Gastroesophageal sphincter (tissue), 4 donors: ENCODE measurements at regions not wholly inside any gene's neighbourhood (a gene's known extent, or its start where the extent isn't known, plus 50 kb on each side); places are given as distances from the start of the nearest gene placed in this dataset.

Experiments
- ATAC-seq: fragments of 150-250 bp; one replicate; pipeline ENCODE4 v1.9.1; 2016; ENCODE audit warnings: mild to moderate bottlenecking, moderate library complexity
- H3K27ac ChIP-seq, 4 donors: fragments of 200-600 bp; sonication (generic) in 3 of 4; 1 replicate in 3 of 4; 2 replicates in 1 of 4; pipeline ENCODE4 v1.5.1; 2016 to 2019
- H3K27me3 ChIP-seq: fragments of 200-600 bp; sonication (generic); one replicate; pipeline ENCODE4 v1.5.1; 2019
- H3K36me3 ChIP-seq, 2 donors: fragments of 200-600 bp; sonication (generic); one replicate each; pipeline ENCODE4 v1.5.1; 2019; ENCODE audit warnings: control low read depth in 1 of 2
- H3K4me1 ChIP-seq, 3 donors: fragments of 200-600 bp; sonication (generic); 1 replicate in 2 of 3; 2 replicates in 1 of 3; pipeline ENCODE4 v1.5.1; 2016 to 2019; ENCODE audit warnings: control low read depth in 2 of 3
- H3K4me3 ChIP-seq, 2 donors: fragments of 200-600 bp; sonication (generic); one replicate each; pipeline ENCODE4 v1.5.1; 2019; ENCODE audit warnings: mild to moderate bottlenecking in 1 of 2, moderate library complexity in 1 of 2
- H3K9me3 ChIP-seq, 3 donors: fragments of 200-600 bp; sonication (generic); one replicate each; pipeline ENCODE4 v1.5.1; 2017 to 2019; ENCODE audit warnings: control low read depth in 2 of 3
- EP300 ChIP-seq: sonication (generic); formaldehyde crosslinking; IDR thresholded peaks from one replicate; pipeline ENCODE4 v1.6.1; 2017; ENCODE audit warnings: antibody characterized with exemption, mild to moderate bottlenecking
- POLR2A ChIP-seq, 2 donors: fragments of 450-650 bp; IDR thresholded peaks; one replicate each; pipeline ENCODE4 v1.6.1; 2017; ENCODE audit warnings: antibody characterized with exemption in 2 of 2, mild to moderate bottlenecking in 2 of 2, moderate library complexity in 1 of 2
- POLR2AphosphoS5 ChIP-seq: sonication (generic); formaldehyde crosslinking; IDR thresholded peaks from one replicate; pipeline ENCODE4 v1.6.1; 2017; ENCODE audit warnings: antibody characterized with exemption
- WGBS, 2 donors: methylation state at CpG; one replicate each; pipeline ENCODE4 v1.1.5; 2018; ENCODE audit warnings: low coverage in 1 of 2; 5-methylcytosine and 5-hydroxymethylcytosine counted together
- TF ChIP-seq, protein P1 (sequence below), 4 experiments: fragments of 200-600 bp in 2 of 4; fragments of 450-650 bp in 2 of 4; sonication (generic) in 1 of 4; IDR thresholded peaks; one replicate each; pipeline ENCODE4 v1.5.1; 2017 to 2019; ENCODE audit warnings: antibody characterized with exemption in 4 of 4, mild to moderate bottlenecking in 2 of 4, moderate library complexity in 2 of 4

- no peaks in the 10 kb centered on the region for H3K36me3 ChIP-seq
- H3K4me3 ChIP-seq = no peak overlapping the region
- peaks cover 6% of the 10 kb centered on the region for H3K27me3 ChIP-seq
- H3K4me1 ChIP-seq = no peaks in the 10 kb centered on the region
- H3K27ac ChIP-seq = no peak overlapping the region
- WGBS, 2 donors = 59% methylated on average over 7 of the region's 10 CpGs; no CpG with 5 or more reads in 1 of the 2 donors
- TF ChIP-seq EP300 (no peak), POLR2A (IDR thresholded peaks at IDR 0.05) (no peak), POLR2AphosphoS5 (no peak)
- TF ChIP-seq, protein P1, sequence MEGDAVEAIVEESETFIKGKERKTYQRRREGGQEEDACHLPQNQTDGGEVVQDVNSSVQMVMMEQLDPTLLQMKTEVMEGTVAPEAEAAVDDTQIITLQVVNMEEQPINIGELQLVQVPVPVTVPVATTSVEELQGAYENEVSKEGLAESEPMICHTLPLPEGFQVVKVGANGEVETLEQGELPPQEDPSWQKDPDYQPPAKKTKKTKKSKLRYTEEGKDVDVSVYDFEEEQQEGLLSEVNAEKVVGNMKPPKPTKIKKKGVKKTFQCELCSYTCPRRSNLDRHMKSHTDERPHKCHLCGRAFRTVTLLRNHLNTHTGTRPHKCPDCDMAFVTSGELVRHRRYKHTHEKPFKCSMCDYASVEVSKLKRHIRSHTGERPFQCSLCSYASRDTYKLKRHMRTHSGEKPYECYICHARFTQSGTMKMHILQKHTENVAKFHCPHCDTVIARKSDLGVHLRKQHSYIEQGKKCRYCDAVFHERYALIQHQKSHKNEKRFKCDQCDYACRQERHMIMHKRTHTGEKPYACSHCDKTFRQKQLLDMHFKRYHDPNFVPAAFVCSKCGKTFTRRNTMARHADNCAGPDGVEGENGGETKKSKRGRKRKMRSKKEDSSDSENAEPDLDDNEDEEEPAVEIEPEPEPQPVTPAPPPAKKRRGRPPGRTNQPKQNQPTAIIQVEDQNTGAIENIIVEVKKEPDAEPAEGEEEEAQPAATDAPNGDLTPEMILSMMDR (IDR thresholded peaks at IDR 0.05) = no peak
- H3K9me3 ChIP-seq = no peaks in the 10 kb centered on the region
- ATAC-seq = no peak
Measured at GRCh38 chr2:235113854-235114253, 162.0 kb downstream of the SH3BP4 start.

DNA sequence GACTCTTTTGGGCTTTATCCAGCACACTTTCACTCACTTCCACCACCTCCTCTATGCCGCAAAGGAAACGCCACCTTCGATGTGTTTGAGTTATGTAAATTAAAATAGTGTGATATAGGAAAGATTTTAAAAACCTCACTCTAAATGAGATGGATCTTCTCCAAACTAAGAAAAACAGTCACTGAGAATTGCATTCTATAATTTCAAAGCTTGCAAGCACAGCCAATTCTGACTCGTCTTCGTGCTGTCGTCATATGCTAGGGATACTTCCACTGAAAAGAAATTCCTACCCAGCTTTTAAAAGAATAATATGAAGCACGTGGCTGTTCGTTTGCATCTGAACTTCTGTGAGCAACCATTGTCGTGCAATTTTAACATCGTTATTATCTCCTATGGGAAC lies 162.5 kb downstream of the SH3BP4 start:
- Histone ChIP-seq H3K4me1 (no peaks in the 10 kb centered on the region), H3K9me3 (peaks cover 0 to 1% (median 0%) of the 10 kb centered on the region in 3 donors), H3K27ac (no peak overlapping the region), H3K27me3 (peaks cover 6% of the 10 kb centered on the region), H3K4me3 (no peak overlapping the region), H3K36me3 (no peaks in the 10 kb centered on the region)
- no peak for ATAC-seq
- TF ChIP-seq EP300 (no peak), POLR2AphosphoS5 (no peak), POLR2A (IDR thresholded peaks at IDR 0.05) (no peak)
- TF ChIP-seq, protein P1 (IDR thresholded peaks at IDR 0.05) = no peak
- 87 to 91% methylated on average over 4 to 10 of the region's 10 CpGs for WGBS, 2 donors

GRCh38 chr2:235115521-235115920 lies 163.7 kb downstream of the SH3BP4 start:
- no peak for ATAC-seq
- no peaks in the 10 kb centered on the region for H3K4me1 ChIP-seq
- TF ChIP-seq, protein P1 (IDR thresholded peaks at IDR 0.05) = no peak
- TF ChIP-seq POLR2AphosphoS5 (no peak), EP300 (no peak), POLR2A (IDR thresholded peaks at IDR 0.05) (no peak)
- peaks cover 0 to 7% (median 0%) of the 10 kb centered on the region in 3 donors for H3K9me3 ChIP-seq
- 81 to 91% methylated on average over 4 of the region's 4 CpGs for WGBS, 2 donors
- no peak overlapping the region for H3K4me3 ChIP-seq
- no peaks in the 10 kb centered on the region for H3K36me3 ChIP-seq
- peaks cover 6% of the 10 kb centered on the region for H3K27me3 ChIP-seq
- no peak overlapping the region for H3K27ac ChIP-seq

DNA sequence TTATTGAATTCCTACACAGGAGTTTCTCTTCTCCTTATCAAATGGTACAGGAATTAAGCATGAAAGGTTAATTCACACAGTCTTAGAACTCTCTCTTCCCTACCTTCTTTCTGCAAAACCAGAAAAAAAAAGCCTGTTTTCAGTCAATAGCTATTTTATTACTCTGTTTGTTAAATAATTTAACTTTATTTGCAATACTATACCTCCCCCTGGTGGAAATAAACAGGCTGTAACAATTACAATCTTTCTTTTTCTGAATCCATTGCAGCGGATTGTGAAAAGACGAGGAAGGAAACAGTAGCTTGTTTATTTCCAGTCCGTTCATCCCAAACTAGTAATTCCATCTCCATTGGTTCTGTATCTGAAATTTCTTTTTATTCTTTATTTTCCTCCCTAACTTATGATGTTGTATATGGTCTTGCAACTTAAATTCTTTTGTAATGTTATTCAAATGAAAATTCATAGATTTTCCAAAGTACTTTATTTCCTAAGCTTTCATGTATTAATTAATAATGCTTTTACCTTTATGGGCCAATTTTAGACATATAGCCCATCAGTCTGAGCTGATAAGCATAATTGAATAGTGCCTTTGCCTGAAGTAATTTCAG lies 165.2 kb downstream of the SH3BP4 start:
- Histone ChIP-seq H3K4me3 (no peak overlapping the region), H3K27ac (no peak overlapping the region), H3K27me3 (peaks cover 6% of the 10 kb centered on the region), H3K36me3 (no peaks in the 10 kb centered on the region), H3K9me3 (peaks cover 0 to 7% (median 0%) of the 10 kb centered on the region in 3 donors), H3K4me1 (no peaks in the 10 kb centered on the region)
- no peak for ATAC-seq
- 0% methylated on average over 3 of the region's 3 CpGs for WGBS, 2 donors
- TF ChIP-seq, protein P1 (IDR thresholded peaks at IDR 0.05) = peak; percentile 58 to 78 (median 73)
- TF ChIP-seq EP300 = no peak

GRCh38 chr2:235126768-235127167 lies 175.0 kb downstream of the SH3BP4 start:
- 44 to 63% methylated on average over 2 to 3 of the region's 3 CpGs for WGBS, 2 donors

More at GRCh38 chr2:235126768-235127167, 175.0 kb downstream of the SH3BP4 start:
- Histone ChIP-seq H3K27ac (no peak overlapping the region), H3K9me3 (no peaks in the 10 kb centered on the region), H3K4me3 (no peak overlapping the region), H3K27me3 (peaks cover 10% of the 10 kb centered on the region), H3K36me3 (no peaks in the 10 kb centered on the region), H3K4me1 (no peaks in the 10 kb centered on the region)
- ATAC-seq = no peak
- TF ChIP-seq, protein P1 (IDR thresholded peaks at IDR 0.05) = no peak
- TF ChIP-seq EP300 = no peak
